Neural cell (in vitro differentiated cells): ENCODE measurements at regions not wholly inside any gene's neighbourhood (a gene's known extent, or its start where the extent isn't known, plus 50 kb on each side); places are given as distances from the start of the nearest gene placed in this dataset.

Source experiments
- H2AFZ ChIP-seq: fragments of 200-600, 300-800 bp; sonication (generic), shearing (Covaris generic); 2 replicates; pipeline ENCODE4 v1.6.0; 2014; ENCODE audit warnings: low read depth, mild to moderate bottlenecking, antibody characterized with exemption, low read length, moderate library complexity
- H3F3A ChIP-seq: fragments of 200-600 bp; shearing (Covaris generic); 2 replicates; pipeline ENCODE4 v1.6.1; 2016; ENCODE audit warnings: mild to moderate bottlenecking, moderate library complexity, mixed read lengths, antibody characterized with exemption, low read length; ENCODE audit not compliant: insufficient read depth, poor library complexity, severe bottlenecking
- H3K27ac ChIP-seq: fragments of 200-600, 300-800 bp; sonication (generic), shearing (Covaris generic); 2 replicates; pipeline ENCODE4 v1.5.1; 2014; ENCODE audit warnings: mild to moderate bottlenecking, low read length, moderate library complexity
- H3K27me3 ChIP-seq: fragments of 300-800, 200-600 bp; sonication (generic), shearing (Covaris generic); 2 replicates; pipeline ENCODE4 v1.6.0; 2014; ENCODE audit warnings: mild to moderate bottlenecking, low read depth, low read length, moderate library complexity; ENCODE audit not compliant: insufficient read depth
- H3K36me3 ChIP-seq: fragments of 300-800, 200-600 bp; sonication (generic), shearing (Covaris generic); 2 replicates; pipeline ENCODE4 v1.5.1; 2014; ENCODE audit warnings: mild to moderate bottlenecking, antibody characterized with exemption, low read length, moderate library complexity; ENCODE audit not compliant: insufficient read depth
- H3K4me2 ChIP-seq: fragments of 300-800, 200-600 bp; sonication (generic), shearing (Covaris generic); 2 replicates; pipeline ENCODE4 v1.6.0; 2014; ENCODE audit warnings: mild to moderate bottlenecking, low read length
- H3K4me3 ChIP-seq: fragments of 300-800, 200-600 bp; sonication (generic), shearing (Covaris generic); 2 replicates; pipeline ENCODE4 v1.5.1; 2014; ENCODE audit warnings: mild to moderate bottlenecking, low read length, moderate library complexity
- H3K79me2 ChIP-seq: fragments of 200-600 bp; shearing (Covaris generic); replicated peaks from 2 replicates; pipeline ENCODE4 v1.6.0; 2014; ENCODE audit warnings: mild to moderate bottlenecking, low read length, moderate library complexity; ENCODE audit not compliant: insufficient read depth
- H3K9ac ChIP-seq: fragments of 300-800, 200-600 bp; sonication (generic), shearing (Covaris generic); 2 replicates; pipeline ENCODE4 v1.6.1; 2016; ENCODE audit warnings: mild to moderate bottlenecking, low read length, mixed read lengths
- H3K9me2 ChIP-seq: fragments of 200-600 bp; shearing (Covaris generic); 2 replicates; pipeline ENCODE4 v1.6.1; 2016; ENCODE audit warnings: mild to moderate bottlenecking, low read length, mixed read lengths; ENCODE audit not compliant: insufficient read depth
- H3K9me3 ChIP-seq: fragments of 200-600, 300-800 bp; sonication (generic), shearing (Covaris generic); 2 replicates; pipeline ENCODE4 v1.6.1; 2016; ENCODE audit warnings: mild to moderate bottlenecking, mixed run types, low read length, moderate library complexity, mixed read lengths
- H4K20me1 ChIP-seq: fragments of 200-600 bp; shearing (Covaris generic); 2 replicates; pipeline ENCODE4 v1.6.1; 2016; ENCODE audit warnings: mild to moderate bottlenecking, mixed run types; ENCODE audit not compliant: insufficient read depth
- EP300 ChIP-seq: fragments of 450-650 bp; conservative IDR thresholded peaks from 2 replicates; pipeline ENCODE4 v1.6.1; 2014; ENCODE audit warnings: antibody characterized with exemption, mild to moderate bottlenecking, moderate library complexity; ENCODE audit not compliant: poor library complexity, severe bottlenecking
- EZH2 ChIP-seq: fragments of 200-600, 300-800 bp; shearing (Covaris generic), sonication (generic); IDR thresholded peaks from 2 replicates; pipeline ENCODE4 v1.6.1; 2014; ENCODE audit warnings: antibody characterized with exemption, low read length, borderline replicate concordance, mild to moderate bottlenecking; ENCODE audit not compliant: insufficient read depth, poor library complexity, severe bottlenecking
- MXI1 ChIP-seq: fragments of 450-650 bp; conservative IDR thresholded peaks from 2 replicates; pipeline ENCODE4 v1.6.1; 2014; ENCODE audit warnings: antibody characterized with exemption, mild to moderate bottlenecking; ENCODE audit not compliant: poor library complexity, severe bottlenecking
- POLR2AphosphoS5 ChIP-seq: IDR thresholded peaks from 2 replicates; pipeline ENCODE4 v1.6.1; 2012
- RAD21 ChIP-seq: fragments of 450-650 bp; conservative IDR thresholded peaks from 2 replicates; pipeline ENCODE4 v1.6.1; 2014; ENCODE audit warnings: antibody characterized with exemption, mild to moderate bottlenecking, moderate library complexity
- SMC3 ChIP-seq: fragments of 450-650 bp; conservative IDR thresholded peaks from 2 replicates; pipeline ENCODE4 v1.6.1; 2014; ENCODE audit warnings: antibody characterized with exemption, mild to moderate bottlenecking, moderate library complexity; ENCODE audit not compliant: poor library complexity
- TAF1 ChIP-seq: IDR thresholded peaks from 2 replicates; pipeline ENCODE4 v1.6.1; 2012; ENCODE audit warnings: low read depth
- TF ChIP-seq, protein P1 (sequence below): fragments of 450-650 bp; IDR thresholded peaks from 2 replicates; pipeline ENCODE4 v1.5.1; 2014; ENCODE audit warnings: antibody characterized with exemption, mild to moderate bottlenecking, moderate library complexity; ENCODE audit not compliant: poor library complexity, severe bottlenecking
- TF ChIP-seq, protein P2 (sequence below): IDR thresholded peaks from 2 replicates; pipeline ENCODE4 v1.6.1; 2012; ENCODE audit warnings: borderline replicate concordance

DNA sequence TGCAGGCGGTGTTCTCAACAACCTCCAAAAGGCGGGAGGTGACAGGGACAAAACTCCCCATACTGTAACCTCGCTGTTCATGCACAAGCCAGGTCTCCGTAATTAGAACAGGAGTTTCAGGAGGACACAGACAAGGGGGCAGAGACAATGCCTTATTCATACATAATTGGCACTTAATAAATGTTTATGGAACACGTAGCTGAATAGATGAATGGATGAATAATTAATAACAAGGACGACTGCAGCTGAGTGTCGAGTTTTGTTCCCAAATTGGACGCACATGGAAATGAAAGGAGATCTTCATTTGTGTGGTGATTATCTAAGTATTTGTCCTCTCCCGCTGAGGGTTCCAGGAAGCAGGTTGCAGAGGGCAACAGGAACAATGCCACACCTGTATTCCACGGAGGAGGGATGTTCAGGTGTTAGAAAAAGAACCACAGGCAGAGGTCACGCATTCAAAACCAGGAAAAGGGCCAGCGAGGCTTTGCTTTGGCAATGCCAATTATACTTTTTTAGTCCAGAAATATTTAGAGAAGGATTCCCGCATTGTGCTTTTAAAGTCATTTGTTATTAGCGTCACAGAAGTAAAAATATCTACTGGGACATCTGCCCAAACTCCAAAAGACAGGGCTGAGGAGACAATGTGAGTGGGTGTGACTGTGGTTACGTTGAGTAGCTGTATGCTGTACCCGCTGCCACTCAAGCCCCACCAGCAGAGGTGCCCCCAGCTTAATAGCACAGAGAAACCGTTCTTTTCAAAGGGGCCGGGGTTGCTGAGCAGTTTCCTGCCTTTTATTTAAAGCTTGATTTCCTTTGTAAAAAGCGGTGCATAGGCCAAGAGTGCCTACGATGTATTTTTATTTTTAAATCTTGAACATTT lies 123.3 kb downstream of the PXDC1 start (continued):
- TF ChIP-seq MXI1 = no peak

DNA sequence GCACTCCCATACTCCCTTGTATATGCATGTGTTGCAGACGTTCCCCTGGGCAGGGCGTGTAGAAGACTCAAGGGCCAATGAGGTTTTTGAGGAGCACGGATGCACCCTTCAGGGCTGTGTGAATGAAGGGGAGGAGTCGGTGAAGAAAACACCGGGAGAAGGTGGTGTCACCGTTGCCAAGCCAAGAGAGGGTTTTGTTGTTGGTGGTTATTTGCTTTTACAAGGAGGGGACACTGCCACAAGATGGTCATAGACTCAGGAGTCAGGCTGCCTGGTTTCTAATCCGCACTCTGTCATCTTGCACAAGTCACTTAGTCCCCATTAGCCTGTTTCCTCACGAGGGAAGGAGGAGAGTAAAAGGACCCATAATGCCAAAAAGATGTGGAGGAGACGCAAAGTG lies 124.0 kb downstream of the PXDC1 start:
- Histone ChIP-seq H3K27me3 (no peaks in the 10 kb centered on the region), H3K4me3 (no peak overlapping the region), H2AFZ (no peak overlapping the region), H3F3A (no peaks in the 10 kb centered on the region), H3K9ac (no peak overlapping the region), H3K9me2 (no peaks in the 10 kb centered on the region), H3K27ac (no peak overlapping the region), H4K20me1 (no peaks in the 10 kb centered on the region), H3K36me3 (no peaks in the 10 kb centered on the region), H3K4me2 (no peak overlapping the region), H3K79me2 (no peaks in the 10 kb centered on the region), H3K9me3 (no peaks in the 10 kb centered on the region)
- TF ChIP-seq POLR2AphosphoS5 (no peak), TAF1 (no peak), RAD21 (no peak), MXI1 (no peak), EZH2 (no peak), EP300 (no peak), SMC3 (no peak)
- TF ChIP-seq, protein P1, sequence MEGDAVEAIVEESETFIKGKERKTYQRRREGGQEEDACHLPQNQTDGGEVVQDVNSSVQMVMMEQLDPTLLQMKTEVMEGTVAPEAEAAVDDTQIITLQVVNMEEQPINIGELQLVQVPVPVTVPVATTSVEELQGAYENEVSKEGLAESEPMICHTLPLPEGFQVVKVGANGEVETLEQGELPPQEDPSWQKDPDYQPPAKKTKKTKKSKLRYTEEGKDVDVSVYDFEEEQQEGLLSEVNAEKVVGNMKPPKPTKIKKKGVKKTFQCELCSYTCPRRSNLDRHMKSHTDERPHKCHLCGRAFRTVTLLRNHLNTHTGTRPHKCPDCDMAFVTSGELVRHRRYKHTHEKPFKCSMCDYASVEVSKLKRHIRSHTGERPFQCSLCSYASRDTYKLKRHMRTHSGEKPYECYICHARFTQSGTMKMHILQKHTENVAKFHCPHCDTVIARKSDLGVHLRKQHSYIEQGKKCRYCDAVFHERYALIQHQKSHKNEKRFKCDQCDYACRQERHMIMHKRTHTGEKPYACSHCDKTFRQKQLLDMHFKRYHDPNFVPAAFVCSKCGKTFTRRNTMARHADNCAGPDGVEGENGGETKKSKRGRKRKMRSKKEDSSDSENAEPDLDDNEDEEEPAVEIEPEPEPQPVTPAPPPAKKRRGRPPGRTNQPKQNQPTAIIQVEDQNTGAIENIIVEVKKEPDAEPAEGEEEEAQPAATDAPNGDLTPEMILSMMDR = no peak
- TF ChIP-seq, protein P2, sequence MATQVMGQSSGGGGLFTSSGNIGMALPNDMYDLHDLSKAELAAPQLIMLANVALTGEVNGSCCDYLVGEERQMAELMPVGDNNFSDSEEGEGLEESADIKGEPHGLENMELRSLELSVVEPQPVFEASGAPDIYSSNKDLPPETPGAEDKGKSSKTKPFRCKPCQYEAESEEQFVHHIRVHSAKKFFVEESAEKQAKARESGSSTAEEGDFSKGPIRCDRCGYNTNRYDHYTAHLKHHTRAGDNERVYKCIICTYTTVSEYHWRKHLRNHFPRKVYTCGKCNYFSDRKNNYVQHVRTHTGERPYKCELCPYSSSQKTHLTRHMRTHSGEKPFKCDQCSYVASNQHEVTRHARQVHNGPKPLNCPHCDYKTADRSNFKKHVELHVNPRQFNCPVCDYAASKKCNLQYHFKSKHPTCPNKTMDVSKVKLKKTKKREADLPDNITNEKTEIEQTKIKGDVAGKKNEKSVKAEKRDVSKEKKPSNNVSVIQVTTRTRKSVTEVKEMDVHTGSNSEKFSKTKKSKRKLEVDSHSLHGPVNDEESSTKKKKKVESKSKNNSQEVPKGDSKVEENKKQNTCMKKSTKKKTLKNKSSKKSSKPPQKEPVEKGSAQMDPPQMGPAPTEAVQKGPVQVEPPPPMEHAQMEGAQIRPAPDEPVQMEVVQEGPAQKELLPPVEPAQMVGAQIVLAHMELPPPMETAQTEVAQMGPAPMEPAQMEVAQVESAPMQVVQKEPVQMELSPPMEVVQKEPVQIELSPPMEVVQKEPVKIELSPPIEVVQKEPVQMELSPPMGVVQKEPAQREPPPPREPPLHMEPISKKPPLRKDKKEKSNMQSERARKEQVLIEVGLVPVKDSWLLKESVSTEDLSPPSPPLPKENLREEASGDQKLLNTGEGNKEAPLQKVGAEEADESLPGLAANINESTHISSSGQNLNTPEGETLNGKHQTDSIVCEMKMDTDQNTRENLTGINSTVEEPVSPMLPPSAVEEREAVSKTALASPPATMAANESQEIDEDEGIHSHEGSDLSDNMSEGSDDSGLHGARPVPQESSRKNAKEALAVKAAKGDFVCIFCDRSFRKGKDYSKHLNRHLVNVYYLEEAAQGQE = no peak

DNA sequence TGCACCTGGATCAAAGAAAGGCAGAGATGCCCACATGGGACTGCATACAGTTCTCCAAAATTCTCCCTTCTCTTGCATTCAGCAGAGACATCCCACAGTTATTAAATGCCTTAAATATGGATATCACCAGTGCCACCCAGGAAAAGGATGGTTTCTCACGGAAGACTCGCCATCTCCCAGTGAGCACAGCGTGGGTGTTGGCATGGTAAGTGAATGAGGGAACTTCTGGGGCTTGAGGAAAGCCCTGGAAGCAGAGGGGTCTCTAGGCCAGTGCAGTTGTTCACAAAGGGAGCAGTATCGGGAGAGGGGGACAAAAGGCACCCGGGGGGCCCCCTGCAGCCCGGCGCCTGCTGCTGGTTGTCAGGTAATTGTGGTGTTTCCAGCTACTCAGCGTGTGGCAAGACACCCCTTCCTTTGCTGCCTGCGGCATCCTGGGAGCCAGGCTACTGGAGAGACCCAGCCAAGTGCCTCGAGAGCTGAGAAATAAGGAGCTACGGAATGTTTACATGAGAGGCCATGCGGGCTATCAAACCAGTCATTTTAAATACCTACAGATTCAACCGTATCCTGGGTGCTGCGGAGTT lies 125.4 kb downstream of the PXDC1 start:
- H3K36me3 ChIP-seq = no peaks in the 10 kb centered on the region
- H3F3A ChIP-seq = no peaks in the 10 kb centered on the region
- no peaks in the 10 kb centered on the region for H3K9me3 ChIP-seq
- peak overlapping the region; percentile 27 for H3K9ac ChIP-seq
- H3K9me2 ChIP-seq = no peaks in the 10 kb centered on the region
- no peaks in the 10 kb centered on the region for H3K27me3 ChIP-seq
- TF ChIP-seq TAF1 = no peak
- TF ChIP-seq, protein P2 = no peak
- no peak for TF ChIP-seq POLR2AphosphoS5
- TF ChIP-seq RAD21 = no peak
- TF ChIP-seq MXI1 = no peak
- TF ChIP-seq, protein P1 = no peak
- TF ChIP-seq EP300 = no peak
- TF ChIP-seq EZH2 = no peak
- no peak for TF ChIP-seq SMC3
- H3K4me2 ChIP-seq = no peak overlapping the region
- H3K27ac ChIP-seq = peak overlapping the region; percentile 54
- no peaks in the 10 kb centered on the region for H4K20me1 ChIP-seq
- no peaks in the 10 kb centered on the region for H3K79me2 ChIP-seq
- H2AFZ ChIP-seq = no peak overlapping the region
- H3K4me3 ChIP-seq = no peak overlapping the region
